ENCODE measurements at regions not wholly inside any gene's neighbourhood (a gene's known extent, or its start where the extent isn't known, plus 50 kb on each side); places are given as distances from the start of the nearest gene placed in this dataset.

GRCh38 chr2:75870651-75871137, 160.0 kb upstream of the GCFC2 start:
- Histone ChIP-seq H3K27ac (no peak overlapping the region), H3K36me3 (no peaks in the 10 kb centered on the region), H3K9me3 (no peaks in the 10 kb centered on the region), H3K4me1 (ENCODE audit: control insufficient read depth in 1 of 2, insufficient read depth in 1 of 2, low read depth in 1 of 2, low read length in 1 of 2) (no peaks in the 10 kb centered on the region), H3K4me3 (ENCODE audit: low read depth in 1 of 2, low read length in 1 of 2) (no peak overlapping the region), H3K27me3 (no peaks in the 10 kb centered on the region)
- TF ChIP-seq, protein P1, sequence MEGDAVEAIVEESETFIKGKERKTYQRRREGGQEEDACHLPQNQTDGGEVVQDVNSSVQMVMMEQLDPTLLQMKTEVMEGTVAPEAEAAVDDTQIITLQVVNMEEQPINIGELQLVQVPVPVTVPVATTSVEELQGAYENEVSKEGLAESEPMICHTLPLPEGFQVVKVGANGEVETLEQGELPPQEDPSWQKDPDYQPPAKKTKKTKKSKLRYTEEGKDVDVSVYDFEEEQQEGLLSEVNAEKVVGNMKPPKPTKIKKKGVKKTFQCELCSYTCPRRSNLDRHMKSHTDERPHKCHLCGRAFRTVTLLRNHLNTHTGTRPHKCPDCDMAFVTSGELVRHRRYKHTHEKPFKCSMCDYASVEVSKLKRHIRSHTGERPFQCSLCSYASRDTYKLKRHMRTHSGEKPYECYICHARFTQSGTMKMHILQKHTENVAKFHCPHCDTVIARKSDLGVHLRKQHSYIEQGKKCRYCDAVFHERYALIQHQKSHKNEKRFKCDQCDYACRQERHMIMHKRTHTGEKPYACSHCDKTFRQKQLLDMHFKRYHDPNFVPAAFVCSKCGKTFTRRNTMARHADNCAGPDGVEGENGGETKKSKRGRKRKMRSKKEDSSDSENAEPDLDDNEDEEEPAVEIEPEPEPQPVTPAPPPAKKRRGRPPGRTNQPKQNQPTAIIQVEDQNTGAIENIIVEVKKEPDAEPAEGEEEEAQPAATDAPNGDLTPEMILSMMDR (IDR thresholded peaks at IDR 0.05) = no peak

GRCh38 chr2:75870133-75870532, 159.4 kb upstream of the GCFC2 start:
- Histone ChIP-seq H3K4me1 (ENCODE audit: control insufficient read depth in 1 of 2, insufficient read depth in 1 of 2, low read depth in 1 of 2, low read length in 1 of 2) (no peaks in the 10 kb centered on the region), H3K27ac (no peak overlapping the region), H3K4me3 (ENCODE audit: low read depth in 1 of 2, low read length in 1 of 2) (no peak overlapping the region), H3K36me3 (no peaks in the 10 kb centered on the region), H3K27me3 (no peaks in the 10 kb centered on the region), H3K9me3 (no peaks in the 10 kb centered on the region)
- TF ChIP-seq, protein P1 (IDR thresholded peaks at IDR 0.05) = no peak

- no peak overlapping the region for H3K27ac ChIP-seq
- no peak overlapping the region for H3K4me3 ChIP-seq (ENCODE audit: low read depth in 1 of 2, low read length in 1 of 2)
- no peaks in the 10 kb centered on the region for H3K9me3 ChIP-seq
- TF ChIP-seq, protein P1 (IDR thresholded peaks at IDR 0.05) = no peak
- H3K4me1 ChIP-seq (ENCODE audit: control insufficient read depth in 1 of 2, insufficient read depth in 1 of 2, low read depth in 1 of 2, low read length in 1 of 2) = no peaks in the 10 kb centered on the region
- H3K36me3 ChIP-seq = no peaks in the 10 kb centered on the region
- H3K27me3 ChIP-seq = no peaks in the 10 kb centered on the region
Measured at GRCh38 chr2:75865702-75866101, 155.0 kb upstream of the GCFC2 start.

DNA sequence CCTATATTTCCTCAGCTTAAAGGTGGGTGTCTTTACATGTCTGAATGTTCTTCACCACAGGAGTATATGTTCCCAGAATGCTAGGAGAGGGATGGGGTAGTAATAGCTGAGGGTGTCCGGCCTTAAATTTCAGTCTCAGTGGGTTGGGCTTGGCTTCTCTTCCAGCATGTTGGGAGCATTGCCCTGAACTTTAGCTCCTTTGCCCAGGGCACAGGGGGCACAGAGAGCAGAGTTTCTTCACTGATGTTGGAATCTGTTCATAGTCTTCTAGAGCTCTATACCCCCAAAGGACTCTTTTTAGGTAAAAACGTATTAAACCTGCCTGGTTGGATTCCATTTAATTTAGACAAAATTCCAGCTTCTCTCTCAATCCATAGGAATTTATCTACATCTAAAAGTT, 154.4 kb upstream of the GCFC2 start:
- Histone ChIP-seq H3K9me3 (no peaks in the 10 kb centered on the region), H3K4me1 (ENCODE audit: control insufficient read depth in 1 of 2, insufficient read depth in 1 of 2, low read depth in 1 of 2, low read length in 1 of 2) (no peaks in the 10 kb centered on the region)
- TF ChIP-seq, protein P1 (IDR thresholded peaks at IDR 0.05) = no peak

DNA sequence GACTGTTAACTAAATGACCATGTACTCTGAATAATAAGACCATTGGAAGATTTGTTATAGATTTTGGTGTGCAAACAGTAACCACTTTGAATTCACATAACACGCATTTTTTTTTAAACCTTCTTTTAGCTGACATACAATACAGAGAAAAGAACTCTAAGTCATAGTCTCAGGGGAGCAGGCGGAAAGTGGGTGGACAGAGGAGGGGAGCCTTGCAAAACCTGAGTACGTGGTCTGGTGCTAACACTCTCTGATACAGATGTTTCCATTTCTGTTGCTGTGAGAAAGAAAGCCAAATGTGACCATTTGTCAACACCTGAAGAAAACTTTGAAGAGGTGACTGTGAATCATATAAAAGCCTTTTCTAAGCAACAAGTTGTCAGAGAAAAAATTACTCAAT, 151.8 kb upstream of the GCFC2 start:
- TF ChIP-seq, protein P1 (IDR thresholded peaks at IDR 0.05) = no peak
- Histone ChIP-seq H3K4me3 (ENCODE audit: low read depth in 1 of 2, low read length in 1 of 2) (no peak overlapping the region), H3K4me1 (ENCODE audit: control insufficient read depth in 1 of 2, insufficient read depth in 1 of 2, low read depth in 1 of 2, low read length in 1 of 2) (no peaks in the 10 kb centered on the region), H3K27ac (no peak overlapping the region), H3K36me3 (no peaks in the 10 kb centered on the region), H3K9me3 (no peaks in the 10 kb centered on the region), H3K27me3 (no peaks in the 10 kb centered on the region)

More for the DNA sequence above, 154.4 kb upstream of the GCFC2 start:
- H3K36me3 ChIP-seq = no peaks in the 10 kb centered on the region
- H3K27me3 ChIP-seq = no peaks in the 10 kb centered on the region
- no peak overlapping the region for H3K4me3 ChIP-seq (ENCODE audit: low read depth in 1 of 2, low read length in 1 of 2)
- no peak overlapping the region for H3K27ac ChIP-seq

- no peaks in the 10 kb centered on the region for H3K4me1 ChIP-seq (ENCODE audit: control insufficient read depth in 1 of 2, insufficient read depth in 1 of 2, low read depth in 1 of 2, low read length in 1 of 2)
- no peaks in the 10 kb centered on the region for H3K36me3 ChIP-seq
- H3K27ac ChIP-seq = no peak overlapping the region
- H3K27me3 ChIP-seq = no peaks in the 10 kb centered on the region
- TF ChIP-seq, protein P1 (IDR thresholded peaks at IDR 0.05) = no peak
- no peak overlapping the region for H3K4me3 ChIP-seq (ENCODE audit: low read depth in 1 of 2, low read length in 1 of 2)
- no peaks in the 10 kb centered on the region for H3K9me3 ChIP-seq
Measured at GRCh38 chr2:75853436-75853835, 142.7 kb upstream of the GCFC2 start.

All from neutrophil (primary cell).